Skin epidermis (tissue), 12 donors: ENCODE measurements at regions not wholly inside any gene's neighbourhood (a gene's known extent, or its start where the extent isn't known, plus 50 kb on each side); places are given as distances from the start of the nearest gene placed in this dataset.

Experiments
- H3K27ac ChIP-seq, 21 experiments: fragments of 200-600 bp; sonication (generic) in 11 of 21; one replicate each; pipeline ENCODE4 v1.5.0; 2020; ENCODE audit warnings: mild to moderate bottlenecking in 3 of 21, inconsistent platforms in 2 of 21, moderate library complexity in 2 of 21
- H3K4me3 ChIP-seq, 7 experiments: fragments of 200-600 bp; sonication (generic) in 2 of 7; one replicate each; pipeline ENCODE4 v1.5.0; 2020; ENCODE audit warnings: inconsistent platforms in 2 of 7, mild to moderate bottlenecking in 2 of 7, moderate library complexity in 1 of 7

- no peak overlapping the region for H3K4me3 ChIP-seq
Observed at GRCh38 chr16:8005096-8005860, 585.0 kb downstream of the TMEM114 start.

GRCh38 chr16:7998789-7999453, 591.4 kb downstream of the TMEM114 start:
- H3K27ac ChIP-seq: no peak overlapping the region
- H3K4me3 ChIP-seq: no peak overlapping the region

More at GRCh38 chr16:8005096-8005860, 585.0 kb downstream of the TMEM114 start:
- no peak overlapping the region for H3K27ac ChIP-seq

GRCh38 chr16:7997966-7998365, 592.3 kb downstream of the TMEM114 start:
- H3K4me3 ChIP-seq: no peak overlapping the region
- H3K27ac ChIP-seq: no peak overlapping the region

- Histone ChIP-seq H3K4me3 (no peak overlapping the region), H3K27ac (no peak overlapping the region)
Observed at GRCh38 chr16:7992616-7993015, 597.7 kb downstream of the TMEM114 start.

GRCh38 chr16:7990626-7991260, 599.6 kb downstream of the TMEM114 start:
- Histone ChIP-seq H3K4me3 (no peak overlapping the region), H3K27ac (no peak overlapping the region)

GRCh38 chr16:7983676-7984075, 606.6 kb downstream of the TMEM114 start:
- H3K4me3 ChIP-seq: no peak overlapping the region
- H3K27ac ChIP-seq: no peak overlapping the region

GRCh38 chr16:7980133-7980483, 610.2 kb downstream of the TMEM114 start:
- Histone ChIP-seq H3K27ac (no peak overlapping the region), H3K4me3 (no peak overlapping the region)

- H3K27ac ChIP-seq: no peak overlapping the region
- no peak overlapping the region for H3K4me3 ChIP-seq
Observed at GRCh38 chr16:7979448-7980132, 610.7 kb downstream of the TMEM114 start.

GRCh38 chr16:7976563-7976962, 613.7 kb downstream of the TMEM114 start:
- Histone ChIP-seq H3K27ac (no peak overlapping the region), H3K4me3 (no peak overlapping the region)

- no peak overlapping the region for H3K4me3 ChIP-seq
- H3K27ac ChIP-seq: no peak overlapping the region
Observed at GRCh38 chr16:7976125-7976524, 614.2 kb downstream of the TMEM114 start.

GRCh38 chr16:7967996-7968509, 622.3 kb downstream of the TMEM114 start:
- no peak overlapping the region for H3K4me3 ChIP-seq

GRCh38 chr16:7964744-7965143, 625.6 kb downstream of the TMEM114 start:
- Histone ChIP-seq H3K4me3 (no peak overlapping the region), H3K27ac (no peak overlapping the region)

More at GRCh38 chr16:7967996-7968509, 622.3 kb downstream of the TMEM114 start:
- no peak overlapping the region for H3K27ac ChIP-seq

- H3K4me3 ChIP-seq: no peak overlapping the region
- H3K27ac ChIP-seq: no peak overlapping the region
Observed at GRCh38 chr16:7964167-7964566, 626.1 kb downstream of the TMEM114 start.

GRCh38 chr16:7962091-7962879, 628.0 kb downstream of the TMEM114 start:
- Histone ChIP-seq H3K27ac (no peak overlapping the region), H3K4me3 (no peak overlapping the region)

GRCh38 chr16:7957151-7957550, 624.5 kb downstream of the RBFOX1 start:
- Histone ChIP-seq H3K27ac (no peak overlapping the region), H3K4me3 (no peak overlapping the region)

GRCh38 chr16:7953360-7953759, 620.7 kb downstream of the RBFOX1 start:
- Histone ChIP-seq H3K4me3 (no peak overlapping the region), H3K27ac (no peak overlapping the region)

- no peak overlapping the region for H3K27ac ChIP-seq
- no peak overlapping the region for H3K4me3 ChIP-seq
Observed at GRCh38 chr16:7946142-7946541, 613.5 kb downstream of the RBFOX1 start.

- H3K4me3 ChIP-seq: no peak overlapping the region
- no peak overlapping the region for H3K27ac ChIP-seq
Observed at GRCh38 chr16:7938175-7938574, 605.5 kb downstream of the RBFOX1 start.

- no peak overlapping the region for H3K27ac ChIP-seq
- H3K4me3 ChIP-seq: no peak overlapping the region
Observed at GRCh38 chr16:7921345-7921744, 588.7 kb downstream of the RBFOX1 start.
